Lower leg skin (tissue), 3 donors: ENCODE measurements at regions not wholly inside any gene's neighbourhood (a gene's known extent, or its start where the extent isn't known, plus 50 kb on each side); places are given as distances from the start of the nearest gene placed in this dataset.

ENCODE experiments used
- CTCF ChIP-seq, 3 donors: fragments of 450-650 bp; IDR thresholded peaks; one replicate each; pipeline ENCODE4 v1.5.1; 2016; ENCODE audit warnings: antibody characterized with exemption in 3 of 3, mild to moderate bottlenecking in 3 of 3, moderate library complexity in 2 of 3
- POLR2A ChIP-seq, 2 donors: fragments of 450-650 bp; IDR thresholded peaks; one replicate each; pipeline ENCODE4 v1.6.1; 2016 to 2017; ENCODE audit warnings: antibody characterized with exemption in 2 of 2, mild to moderate bottlenecking in 1 of 2, moderate library complexity in 1 of 2

DNA sequence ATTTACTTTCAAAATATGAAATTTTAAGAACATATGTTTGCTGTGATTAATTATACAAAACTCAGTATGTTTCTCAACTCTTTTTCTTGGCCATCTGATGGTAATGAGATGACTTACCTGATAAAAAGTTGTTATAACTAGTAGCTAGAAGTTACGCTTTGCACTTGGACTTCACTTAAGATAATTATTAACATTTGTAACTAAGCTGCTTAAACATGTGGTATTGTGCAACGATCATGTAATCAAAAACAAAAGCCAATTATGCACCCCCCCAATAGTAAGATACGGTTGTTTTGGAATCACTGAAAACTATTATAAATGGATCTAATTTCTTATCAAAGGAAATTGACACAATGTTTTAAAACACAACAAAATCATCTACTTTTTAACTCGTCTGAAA lies 342.9 kb downstream of the CNTN3 start:
- TF ChIP-seq CTCF (IDR thresholded peaks at IDR 0.05) = no peak
- no peak for TF ChIP-seq POLR2A (IDR thresholded peaks at IDR 0.05)
